ENCODE measurements at regions not wholly inside any gene's neighbourhood (a gene's known extent, or its start where the extent isn't known, plus 50 kb on each side); places are given as distances from the start of the nearest gene placed in this dataset.

DNA sequence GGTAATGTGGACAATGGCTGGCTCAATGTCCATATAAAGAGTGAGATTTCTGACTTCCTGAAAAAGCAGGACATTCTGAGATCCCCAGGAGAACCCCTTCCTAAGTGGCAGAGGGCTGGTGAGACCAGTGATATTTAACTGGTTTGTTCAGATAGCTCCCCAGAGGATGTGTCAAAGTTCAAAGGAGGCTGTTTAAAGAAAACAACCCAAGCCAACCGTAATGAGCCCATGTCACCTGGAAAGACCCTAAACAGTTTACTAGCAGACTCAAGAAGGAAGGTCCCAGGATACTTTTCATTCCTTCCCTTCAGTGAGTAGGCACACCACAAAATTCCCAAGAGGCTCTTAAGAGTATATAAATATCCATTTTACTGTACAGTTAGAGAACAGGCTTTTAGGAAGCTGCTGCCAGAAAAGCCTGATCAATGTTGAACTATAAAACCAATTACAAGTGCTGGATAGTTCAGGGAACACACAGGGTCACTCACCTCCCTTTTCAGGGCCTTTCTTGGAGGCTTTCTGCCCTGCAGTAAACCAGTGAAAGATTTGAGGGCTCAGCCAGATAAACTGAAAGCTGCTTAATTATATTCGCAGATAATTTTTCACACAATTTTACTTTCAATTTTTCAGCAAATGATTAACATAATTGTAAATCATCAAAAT is 293.5 kb downstream of the ASXL3 start:
- no peak for TF ChIP-seq CTCF (IDR thresholded peaks at IDR 0.05)
- TF ChIP-seq POLR2A (IDR thresholded peaks at IDR 0.05), result no peak
